ENCODE measurements at regions not wholly inside any gene's neighbourhood (a gene's known extent, or its start where the extent isn't known, plus 50 kb on each side); places are given as distances from the start of the nearest gene placed in this dataset.

DNA sequence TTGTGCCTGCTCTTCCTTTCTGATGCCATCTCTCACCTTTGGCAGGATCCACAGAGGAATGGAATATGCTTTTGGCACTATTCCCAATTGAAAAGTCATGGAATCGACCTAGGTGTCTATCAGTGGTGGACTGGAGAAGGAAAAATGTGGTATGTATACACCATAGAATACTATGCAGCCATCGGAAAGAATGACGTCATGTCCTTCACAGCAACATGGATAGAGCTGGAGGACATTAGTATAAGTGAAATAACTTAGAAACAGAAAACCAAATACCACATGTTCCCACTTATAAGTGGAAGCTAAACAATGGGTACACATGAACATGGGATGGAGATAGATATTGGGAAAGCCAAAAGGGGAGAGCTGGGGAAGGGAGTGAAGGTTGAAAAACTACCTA lies 58.3 kb upstream of the SMIM31 start:
- H3K9ac ChIP-seq (ENCODE audit: extremely low read depth, low read length, poor library complexity, severe bottlenecking) = no peak overlapping the region
- no peaks in the 10 kb centered on the region for H3K4me1 ChIP-seq (ENCODE audit: control insufficient read depth, insufficient read depth, low read length)
- DNase-seq = no peak
- TF ChIP-seq, protein P1, sequence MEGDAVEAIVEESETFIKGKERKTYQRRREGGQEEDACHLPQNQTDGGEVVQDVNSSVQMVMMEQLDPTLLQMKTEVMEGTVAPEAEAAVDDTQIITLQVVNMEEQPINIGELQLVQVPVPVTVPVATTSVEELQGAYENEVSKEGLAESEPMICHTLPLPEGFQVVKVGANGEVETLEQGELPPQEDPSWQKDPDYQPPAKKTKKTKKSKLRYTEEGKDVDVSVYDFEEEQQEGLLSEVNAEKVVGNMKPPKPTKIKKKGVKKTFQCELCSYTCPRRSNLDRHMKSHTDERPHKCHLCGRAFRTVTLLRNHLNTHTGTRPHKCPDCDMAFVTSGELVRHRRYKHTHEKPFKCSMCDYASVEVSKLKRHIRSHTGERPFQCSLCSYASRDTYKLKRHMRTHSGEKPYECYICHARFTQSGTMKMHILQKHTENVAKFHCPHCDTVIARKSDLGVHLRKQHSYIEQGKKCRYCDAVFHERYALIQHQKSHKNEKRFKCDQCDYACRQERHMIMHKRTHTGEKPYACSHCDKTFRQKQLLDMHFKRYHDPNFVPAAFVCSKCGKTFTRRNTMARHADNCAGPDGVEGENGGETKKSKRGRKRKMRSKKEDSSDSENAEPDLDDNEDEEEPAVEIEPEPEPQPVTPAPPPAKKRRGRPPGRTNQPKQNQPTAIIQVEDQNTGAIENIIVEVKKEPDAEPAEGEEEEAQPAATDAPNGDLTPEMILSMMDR (conservative IDR thresholded peaks at IDR 0.05) = no peak
- H3K4me3 ChIP-seq (ENCODE audit: low read length) = no peak overlapping the region
- Mint-ChIP-seq H3K27ac (no peak overlapping the region), H3K4me3 (no peak overlapping the region), H3K9me3 (no peaks in the 10 kb centered on the region), H3K4me1 (no peaks in the 10 kb centered on the region), H3K27me3 (ENCODE audit: insufficient read depth) (no peaks in the 10 kb centered on the region), H3K36me3 (ENCODE audit: low read depth) (no peaks in the 10 kb centered on the region)
- H3K9me3 ChIP-seq (ENCODE audit: control insufficient read depth, low read length) = no peaks in the 10 kb centered on the region
- H3K27ac ChIP-seq (ENCODE audit: low read depth, low read length) = no peak overlapping the region
- WGBS, 2 experiments (ENCODE audit: insufficient coverage in 1 of 2, insufficient read length in 1 of 2) = 98% methylated on average over 3 of the region's 3 CpGs; no CpG with 5 or more reads in 1 of the 2 experiments
- H3K27me3 ChIP-seq (ENCODE audit: control insufficient read depth, insufficient read depth, low read length, poor library complexity, severe bottlenecking) = no peaks in the 10 kb centered on the region
- H3K36me3 ChIP-seq (ENCODE audit: control insufficient read depth, insufficient read depth, low read length) = no peaks in the 10 kb centered on the region

DNA sequence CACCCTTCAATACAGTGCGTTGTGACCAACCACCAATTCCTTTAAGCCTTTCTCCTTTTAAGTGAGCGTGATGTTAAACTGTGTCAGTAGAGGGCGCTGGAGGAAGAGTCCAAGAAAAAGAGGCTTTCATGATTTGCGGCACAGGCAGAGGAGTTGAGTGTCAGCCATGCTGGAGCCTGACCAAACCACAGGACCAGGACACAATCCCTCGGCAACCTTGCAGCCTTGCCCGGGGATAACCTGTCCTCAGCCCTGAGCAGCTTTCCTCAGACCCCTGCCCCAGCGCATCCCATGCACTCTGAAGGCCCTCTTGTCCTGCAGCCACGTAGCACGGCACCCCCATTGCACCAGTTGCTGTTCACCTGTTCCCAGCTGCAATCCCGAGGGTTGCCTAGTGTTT lies 53.5 kb upstream of the SMIM31 start:
- no peaks in the 10 kb centered on the region for H3K36me3 ChIP-seq (ENCODE audit: control insufficient read depth, insufficient read depth, low read length)
- TF ChIP-seq, protein P1 (conservative IDR thresholded peaks at IDR 0.05) = peak; percentile 77
- H3K27ac ChIP-seq (ENCODE audit: low read depth, low read length) = no peak overlapping the region
- H3K4me1 ChIP-seq (ENCODE audit: control insufficient read depth, insufficient read depth, low read length) = no peaks in the 10 kb centered on the region
- Mint-ChIP-seq H3K9me3 (no peaks in the 10 kb centered on the region), H3K27ac (no peak overlapping the region), H3K4me1 (no peaks in the 10 kb centered on the region), H3K4me3 (no peak overlapping the region), H3K27me3 (ENCODE audit: insufficient read depth) (no peaks in the 10 kb centered on the region), H3K36me3 (ENCODE audit: low read depth) (no peaks in the 10 kb centered on the region)
- 78 to 79% methylated on average over 8 to 10 of the region's 10 CpGs for WGBS, 2 experiments (ENCODE audit: insufficient coverage in 1 of 2, insufficient read length in 1 of 2)
- no peaks in the 10 kb centered on the region for H3K9me3 ChIP-seq (ENCODE audit: control insufficient read depth, low read length)
- no peak overlapping the region for H3K9ac ChIP-seq (ENCODE audit: extremely low read depth, low read length, poor library complexity, severe bottlenecking)
- no peak overlapping the region for H3K4me3 ChIP-seq (ENCODE audit: low read length)
- no peaks in the 10 kb centered on the region for H3K27me3 ChIP-seq (ENCODE audit: control insufficient read depth, insufficient read depth, low read length, poor library complexity, severe bottlenecking)
- peak; percentile 89 for DNase-seq

DNA sequence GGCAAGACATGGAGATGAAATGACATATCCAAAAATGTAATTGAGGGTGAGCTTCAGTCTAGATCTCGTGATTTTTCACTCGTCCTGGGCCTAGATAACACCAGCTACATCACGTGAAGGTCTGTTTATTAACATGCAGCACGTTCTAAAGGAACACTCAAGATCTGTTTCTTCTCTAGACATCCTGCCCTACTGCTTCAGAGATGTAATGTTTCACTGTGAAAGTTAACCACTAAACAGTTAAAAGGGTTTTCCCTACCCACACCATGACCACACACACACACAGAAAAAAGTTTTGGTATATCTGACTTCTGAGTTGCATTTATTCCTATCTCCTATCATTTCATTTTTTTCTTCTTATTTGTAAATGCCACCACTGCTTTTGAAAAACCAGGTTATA lies 52.3 kb upstream of the SMIM31 start:
- no peak overlapping the region for H3K4me3 Mint-ChIP-seq
- H3K36me3 ChIP-seq (ENCODE audit: control insufficient read depth, insufficient read depth, low read length) = no peaks in the 10 kb centered on the region
- H3K27me3 Mint-ChIP-seq (ENCODE audit: insufficient read depth) = no peaks in the 10 kb centered on the region
- H3K27ac Mint-ChIP-seq = no peak overlapping the region
- H3K9ac ChIP-seq (ENCODE audit: extremely low read depth, low read length, poor library complexity, severe bottlenecking) = no peak overlapping the region
- TF ChIP-seq, protein P1 (conservative IDR thresholded peaks at IDR 0.05) = no peak
- H3K4me3 ChIP-seq (ENCODE audit: low read length) = no peak overlapping the region
- H3K9me3 Mint-ChIP-seq = no peaks in the 10 kb centered on the region
- H3K4me1 ChIP-seq (ENCODE audit: control insufficient read depth, insufficient read depth, low read length) = peaks cover 3% of the 10 kb centered on the region
- no peaks in the 10 kb centered on the region for H3K27me3 ChIP-seq (ENCODE audit: control insufficient read depth, insufficient read depth, low read length, poor library complexity, severe bottlenecking)
- H3K4me1 Mint-ChIP-seq = no peaks in the 10 kb centered on the region
- no peak overlapping the region for H3K27ac ChIP-seq (ENCODE audit: low read depth, low read length)
- H3K36me3 Mint-ChIP-seq (ENCODE audit: low read depth) = no peaks in the 10 kb centered on the region
- no peak for DNase-seq
- H3K9me3 ChIP-seq (ENCODE audit: control insufficient read depth, low read length) = no peaks in the 10 kb centered on the region
- 91 to 92% methylated on average over 4 of the region's 4 CpGs for WGBS, 2 experiments (ENCODE audit: insufficient coverage in 1 of 2, insufficient read length in 1 of 2)
